ENCODE measurements at regions not wholly inside any gene's neighbourhood (a gene's known extent, or its start where the extent isn't known, plus 50 kb on each side); places are given as distances from the start of the nearest gene placed in this dataset.

DNA sequence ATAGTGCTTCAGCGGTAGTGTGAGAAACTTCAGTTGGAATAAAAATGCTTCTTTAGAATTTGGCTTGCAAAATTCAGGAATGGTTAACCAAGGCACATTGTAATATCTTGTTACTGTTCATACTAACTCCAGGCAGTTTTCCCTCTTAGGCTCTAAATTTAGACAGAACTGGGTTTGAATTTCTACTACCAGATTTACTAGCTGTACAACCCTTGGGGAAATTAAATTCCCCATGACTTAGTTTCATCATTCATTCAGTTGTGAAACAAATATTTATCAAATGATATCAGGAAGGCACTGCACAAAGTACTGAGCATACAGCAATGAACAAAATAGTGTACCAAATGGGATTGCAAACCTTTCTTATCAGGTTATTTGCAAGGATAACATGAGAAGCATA is 135.0 kb upstream of the IL15 start (continued):
- no peak for TF ChIP-seq ESRRA (CRISPR knock-in tag; IDR thresholded peaks at IDR 0.05; ENCODE audit: borderline replicate concordance)

DNA sequence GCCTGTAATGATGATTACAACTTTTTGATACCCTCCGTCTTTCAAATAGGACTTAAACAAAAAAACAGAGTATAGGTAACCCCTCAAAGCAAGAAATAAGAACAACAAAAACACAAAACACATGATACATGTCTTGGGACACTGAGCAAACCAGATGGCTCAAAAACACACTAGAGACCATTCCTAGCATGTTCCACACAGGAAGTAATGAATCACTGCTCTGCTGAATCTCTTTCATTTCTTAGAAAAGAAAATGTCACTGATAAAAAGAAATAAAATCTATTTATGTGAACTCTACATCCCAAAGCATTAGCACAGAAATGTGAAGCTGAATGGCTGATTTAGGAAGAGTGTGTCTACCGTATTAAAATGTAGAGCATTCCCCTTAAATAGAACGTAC is 134.5 kb upstream of the IL15 start:
- H3K36me3 Mint-ChIP-seq = 0 out of 2 replicates have a peak, but pooled peaks cover under 1% of the 10 kb centered on the region
- no peak overlapping the region for H3K27ac Mint-ChIP-seq
- H3K9me3 Mint-ChIP-seq = peaks cover 7% of the 10 kb centered on the region
- ATAC-seq = no peak
- CTCF ChIA-PET = no interaction called here
- H3K4me3 Mint-ChIP-seq = no peak overlapping the region
- no peak for DNase-seq (ENCODE audit: low spot score)
- TF ChIP-seq EMX1 (CRISPR knock-in tag; IDR thresholded peaks at IDR 0.05) (no peak), HMGA2 (CRISPR knock-in tag; IDR thresholded peaks at IDR 0.05) (no peak), PREB (CRISPR knock-in tag; IDR thresholded peaks at IDR 0.05; ENCODE audit: borderline replicate concordance) (no peak), JUN (CRISPR knock-in tag; IDR thresholded peaks at IDR 0.05) (no peak), SP1 (CRISPR knock-in tag; conservative IDR thresholded peaks at IDR 0.05) (no peak), OVOL2 (CRISPR knock-in tag; IDR thresholded peaks at IDR 0.05; ENCODE audit: borderline replicate concordance) (no peak), GABPB1 (CRISPR knock-in tag; IDR thresholded peaks at IDR 0.05) (no peak)
- TF ChIP-seq, protein P1, sequence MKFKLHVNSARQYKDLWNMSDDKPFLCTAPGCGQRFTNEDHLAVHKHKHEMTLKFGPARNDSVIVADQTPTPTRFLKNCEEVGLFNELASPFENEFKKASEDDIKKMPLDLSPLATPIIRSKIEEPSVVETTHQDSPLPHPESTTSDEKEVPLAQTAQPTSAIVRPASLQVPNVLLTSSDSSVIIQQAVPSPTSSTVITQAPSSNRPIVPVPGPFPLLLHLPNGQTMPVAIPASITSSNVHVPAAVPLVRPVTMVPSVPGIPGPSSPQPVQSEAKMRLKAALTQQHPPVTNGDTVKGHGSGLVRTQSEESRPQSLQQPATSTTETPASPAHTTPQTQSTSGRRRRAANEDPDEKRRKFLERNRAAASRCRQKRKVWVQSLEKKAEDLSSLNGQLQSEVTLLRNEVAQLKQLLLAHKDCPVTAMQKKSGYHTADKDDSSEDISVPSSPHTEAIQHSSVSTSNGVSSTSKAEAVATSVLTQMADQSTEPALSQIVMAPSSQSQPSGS (CRISPR knock-in tag; IDR thresholded peaks at IDR 0.05; ENCODE audit: borderline replicate concordance, low read depth) = no peak
- TF ChIP-seq, protein P2, sequence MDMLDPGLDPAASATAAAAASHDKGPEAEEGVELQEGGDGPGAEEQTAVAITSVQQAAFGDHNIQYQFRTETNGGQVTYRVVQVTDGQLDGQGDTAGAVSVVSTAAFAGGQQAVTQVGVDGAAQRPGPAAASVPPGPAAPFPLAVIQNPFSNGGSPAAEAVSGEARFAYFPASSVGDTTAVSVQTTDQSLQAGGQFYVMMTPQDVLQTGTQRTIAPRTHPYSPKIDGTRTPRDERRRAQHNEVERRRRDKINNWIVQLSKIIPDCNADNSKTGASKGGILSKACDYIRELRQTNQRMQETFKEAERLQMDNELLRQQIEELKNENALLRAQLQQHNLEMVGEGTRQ (CRISPR knock-in tag; IDR thresholded peaks at IDR 0.05) = no peak
- H3K27me3 Mint-ChIP-seq (ENCODE audit: low read depth) = no peaks in the 10 kb centered on the region
- no peaks in the 10 kb centered on the region for H3K4me1 Mint-ChIP-seq
- POLR2A ChIA-PET = no interaction called here

- ATAC-seq = no peak
- Mint-ChIP-seq H3K27me3 (ENCODE audit: low read depth) (no peaks in the 10 kb centered on the region), H3K9me3 (peaks cover 10% of the 10 kb centered on the region), H3K4me1 (no peaks in the 10 kb centered on the region), H3K36me3 (0 out of 2 replicates have a peak, but pooled peaks cover 2% of the 10 kb centered on the region), H3K4me3 (no peak overlapping the region), H3K27ac (no peak overlapping the region)
- ChIA-PET CTCF (no interaction called here), POLR2A (no interaction called here)
- no peak for DNase-seq (ENCODE audit: low spot score)
- TF ChIP-seq TCF7 (CRISPR knock-in tag; IDR thresholded peaks at IDR 0.05; ENCODE audit: low read depth) (no peak), NR3C1 (CRISPR knock-in tag; conservative IDR thresholded peaks at IDR 0.05; ENCODE audit: low read depth) (no peak), TEAD1 (CRISPR knock-in tag; IDR thresholded peaks at IDR 0.05) (no peak), FOXJ3 (CRISPR knock-in tag; IDR thresholded peaks at IDR 0.05; ENCODE audit: borderline replicate concordance) (no peak), ZNF121 (CRISPR knock-in tag; IDR thresholded peaks at IDR 0.05) (no peak), PRRX2 (CRISPR knock-in tag; IDR thresholded peaks at IDR 0.05) (no peak), NR1H2 (CRISPR knock-in tag; IDR thresholded peaks at IDR 0.05) (no peak), ATF1 (CRISPR knock-in tag; IDR thresholded peaks at IDR 0.05) (no peak), AR (CRISPR knock-in tag; IDR thresholded peaks at IDR 0.05) (no peak), EMX1 (CRISPR knock-in tag; IDR thresholded peaks at IDR 0.05) (no peak), JAZF1 (CRISPR knock-in tag; IDR thresholded peaks at IDR 0.05) (no peak), ETV6 (CRISPR knock-in tag; IDR thresholded peaks at IDR 0.05) (no peak), GABPB1 (CRISPR knock-in tag; IDR thresholded peaks at IDR 0.05) (no peak)
- TF ChIP-seq, protein P2 (CRISPR knock-in tag; IDR thresholded peaks at IDR 0.05) = no peak
- TF ChIP-seq, protein P3, sequence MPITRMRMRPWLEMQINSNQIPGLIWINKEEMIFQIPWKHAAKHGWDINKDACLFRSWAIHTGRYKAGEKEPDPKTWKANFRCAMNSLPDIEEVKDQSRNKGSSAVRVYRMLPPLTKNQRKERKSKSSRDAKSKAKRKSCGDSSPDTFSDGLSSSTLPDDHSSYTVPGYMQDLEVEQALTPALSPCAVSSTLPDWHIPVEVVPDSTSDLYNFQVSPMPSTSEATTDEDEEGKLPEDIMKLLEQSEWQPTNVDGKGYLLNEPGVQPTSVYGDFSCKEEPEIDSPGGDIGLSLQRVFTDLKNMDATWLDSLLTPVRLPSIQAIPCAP (CRISPR knock-in tag; IDR thresholded peaks at IDR 0.05) = no peak
- TF ChIP-seq, protein P4, sequence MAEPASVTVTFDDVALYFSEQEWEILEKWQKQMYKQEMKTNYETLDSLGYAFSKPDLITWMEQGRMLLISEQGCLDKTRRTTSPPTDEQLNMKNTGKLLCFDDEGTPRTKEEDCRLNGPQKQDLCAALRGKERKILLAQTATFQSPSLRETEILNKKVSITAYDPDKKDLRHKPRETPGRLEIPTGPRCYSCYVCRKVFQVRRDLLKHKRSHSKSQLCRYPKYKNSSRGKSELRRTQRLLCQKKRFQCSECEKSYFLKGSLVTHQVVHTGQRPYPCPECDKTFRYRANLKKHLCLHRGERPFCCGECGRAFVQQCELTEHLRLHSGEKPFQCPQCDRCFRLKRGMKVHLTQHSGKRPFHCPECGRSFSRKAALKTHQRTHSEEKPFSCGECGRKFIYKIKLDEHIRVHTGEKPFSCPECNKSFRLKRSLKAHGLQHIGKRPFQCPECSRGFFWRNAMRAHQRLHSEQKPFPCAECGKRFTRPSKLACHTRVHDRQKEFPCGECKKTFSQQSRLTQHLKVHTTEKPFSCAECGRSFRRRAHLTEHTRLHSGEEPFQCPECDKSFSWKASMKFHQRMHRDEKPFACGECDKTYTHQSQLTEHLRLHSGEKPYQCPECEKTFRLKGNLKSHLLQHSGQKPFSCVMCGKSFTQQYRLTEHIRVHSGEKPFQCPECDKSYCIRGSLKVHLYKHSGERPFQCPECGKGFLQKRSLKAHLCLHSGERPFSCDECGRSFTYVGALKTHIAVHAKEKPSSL (CRISPR knock-in tag; conservative IDR thresholded peaks at IDR 0.05) = no peak
Measured at GRCh38 chr4:141502755-141503154, 133.6 kb upstream of the IL15 start.

All from WTC11 (cell line).